Putamen (tissue), 1 donor: ENCODE measurements at regions not wholly inside any gene's neighbourhood (a gene's known extent, or its start where the extent isn't known, plus 50 kb on each side); places are given as distances from the start of the nearest gene placed in this dataset.

Experiments used
- DNase-seq: peaks from one replicate; pipeline ENCODE4 v3.0.0-alpha.2; 2016; ENCODE audit warnings: low spot score

- DNase-seq, result peak; percentile 33
These were observed 196.9 kb upstream of the BANK1 start for GRCh38 chr4:101593666-101594065.

- no peak for DNase-seq
These were observed 206.2 kb upstream of the BANK1 start for GRCh38 chr4:101584306-101584705.

DNA sequence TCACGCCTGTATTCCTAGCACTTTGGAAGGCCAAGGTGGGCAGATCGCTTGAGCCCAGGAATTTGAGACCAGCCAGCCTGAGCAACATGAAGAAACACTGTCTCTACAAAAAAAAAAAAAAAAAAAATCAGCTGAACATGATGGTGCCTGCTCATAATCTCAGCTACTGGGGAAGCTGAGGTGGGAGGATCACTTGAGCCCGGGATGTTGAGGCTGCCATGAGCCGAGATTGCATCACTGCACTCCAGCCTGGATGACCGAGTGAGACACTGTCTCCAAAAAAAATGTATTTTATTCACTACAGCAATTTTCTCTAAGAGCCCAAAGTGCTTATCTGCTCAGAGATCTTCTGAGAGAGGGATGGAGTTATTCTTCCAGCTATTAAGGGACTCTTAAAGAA lies 215.8 kb upstream of the PPP3CA start:
- no peak for DNase-seq

DNA sequence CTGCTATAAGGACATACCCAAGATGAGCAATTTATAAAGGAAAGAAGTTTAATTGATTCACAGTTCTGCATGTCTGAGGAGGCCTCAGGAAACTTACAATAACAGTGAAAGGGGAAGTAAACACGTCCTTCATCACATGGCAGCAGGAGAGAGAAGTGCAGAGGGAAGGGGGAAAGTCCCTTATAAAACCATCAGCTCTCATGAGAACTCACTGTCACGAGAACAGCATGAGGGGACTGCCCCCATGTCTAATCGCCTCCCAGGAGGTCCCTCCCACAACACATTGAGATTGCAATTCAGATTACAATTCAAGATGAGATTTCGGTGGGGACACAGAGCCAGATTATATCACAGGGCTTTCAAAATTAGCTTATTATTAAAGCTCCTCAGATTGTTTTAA lies 209.5 kb upstream of the PPP3CA start:
- DNase-seq, result no peak

GRCh38 chr4:101555341-101555880 lies 208.1 kb upstream of the PPP3CA start:
- no peak for DNase-seq

DNA sequence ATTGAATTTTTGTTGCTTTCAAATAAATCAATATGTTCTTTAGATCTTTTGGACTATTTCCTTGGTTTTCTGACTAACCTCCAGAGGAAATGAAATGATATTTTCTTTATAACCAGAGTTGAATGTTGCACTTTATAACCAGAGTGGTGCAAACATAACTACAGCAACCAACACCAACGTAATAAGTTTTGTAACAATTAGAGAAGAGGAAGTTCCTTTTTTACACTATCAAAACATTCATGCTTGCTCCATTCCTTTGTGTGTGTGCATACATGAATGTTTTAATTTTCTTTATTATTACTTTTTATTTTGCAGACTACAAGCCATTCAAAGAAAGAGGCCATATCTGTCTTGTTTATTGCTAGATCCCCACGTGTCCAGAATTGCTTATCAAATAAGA lies 193.0 kb upstream of the PPP3CA start:
- no peak for DNase-seq

GRCh38 chr4:101528526-101528925 lies 181.2 kb upstream of the PPP3CA start:
- no peak for DNase-seq

DNA sequence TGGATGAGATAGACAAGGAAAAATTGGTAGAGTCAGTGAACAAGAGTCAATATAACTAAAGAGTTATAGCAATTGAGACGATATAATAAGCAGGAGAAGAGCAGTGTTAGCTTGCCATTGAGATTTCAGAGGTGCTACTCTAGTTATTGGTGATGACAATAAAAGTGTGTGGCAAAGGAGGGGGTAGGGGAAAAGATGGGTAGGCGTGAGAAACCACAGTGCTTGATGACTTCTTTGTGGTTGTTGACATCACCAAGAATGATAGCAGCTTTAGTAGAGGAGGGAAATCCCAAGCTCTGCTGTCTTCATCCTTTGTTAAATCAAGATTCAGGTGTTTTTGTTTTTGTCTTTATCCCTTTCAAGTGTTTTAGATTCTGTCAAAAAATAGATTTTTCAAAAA lies 179.9 kb upstream of the PPP3CA start:
- DNase-seq, result no peak

- no peak for DNase-seq
These were observed 168.2 kb upstream of the PPP3CA start for GRCh38 chr4:101515566-101515965.

DNA sequence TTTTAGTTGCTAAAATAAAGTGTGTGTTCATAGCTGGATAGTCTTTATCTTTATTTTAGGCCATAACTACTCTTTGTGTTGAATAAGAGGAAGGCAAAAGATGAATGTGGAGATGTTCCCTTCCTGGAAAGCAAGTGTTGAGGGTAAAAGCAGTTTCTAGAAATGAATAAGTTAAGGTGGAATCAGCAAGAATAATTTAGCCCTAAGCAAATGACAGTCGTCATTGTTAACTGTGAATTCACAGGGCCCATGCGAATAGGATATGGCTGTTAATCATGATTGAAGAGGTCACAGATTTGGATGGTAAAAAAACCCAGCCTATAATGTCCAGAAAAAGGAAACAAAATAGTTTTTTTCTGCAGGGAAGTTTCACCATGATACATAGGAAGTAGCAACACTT lies 167.8 kb upstream of the PPP3CA start:
- DNase-seq, result no peak

GRCh38 chr4:101512416-101512815 lies 165.1 kb upstream of the PPP3CA start:
- no peak for DNase-seq

DNA sequence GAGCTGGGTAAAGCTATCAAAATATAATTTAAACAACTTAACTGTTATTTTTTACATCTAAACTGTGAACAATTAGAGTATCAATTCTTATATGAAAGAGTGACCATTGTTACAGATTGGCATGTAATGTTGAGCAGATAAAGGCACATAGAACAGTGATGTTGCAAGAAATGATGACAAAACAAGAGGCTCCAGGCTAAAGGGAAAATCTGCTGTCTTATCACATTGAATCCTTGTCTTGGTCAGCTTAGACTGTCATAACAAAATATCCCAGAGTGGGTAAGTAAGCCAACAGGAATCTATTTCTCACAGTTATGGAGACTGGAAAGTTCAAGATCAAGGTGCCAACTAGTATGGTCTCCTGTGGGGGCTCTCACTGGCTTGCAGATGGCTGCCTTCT lies 154.1 kb upstream of the PPP3CA start:
- no peak for DNase-seq

DNA sequence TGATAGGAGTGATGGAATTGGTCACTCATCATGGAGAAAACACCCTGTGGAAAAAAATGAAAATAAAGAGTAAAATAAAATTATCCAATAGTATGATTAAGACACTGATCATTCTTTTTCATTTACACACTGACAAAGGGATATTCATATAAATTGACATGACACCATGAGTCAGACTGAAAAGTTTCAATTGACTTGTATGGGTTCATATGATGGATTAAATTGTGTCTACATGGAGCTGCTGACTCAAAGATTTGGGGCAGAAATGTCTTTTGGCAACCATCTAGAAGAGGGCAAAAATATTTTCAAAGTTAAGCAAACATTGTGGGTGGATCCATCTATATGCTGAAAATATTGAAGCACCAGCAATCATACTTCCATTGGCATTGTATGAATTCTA lies 153.4 kb upstream of the PPP3CA start:
- no peak for DNase-seq

- no peak for DNase-seq
These were observed 127.9 kb upstream of the PPP3CA start for GRCh38 chr4:101475246-101475645.

DNA sequence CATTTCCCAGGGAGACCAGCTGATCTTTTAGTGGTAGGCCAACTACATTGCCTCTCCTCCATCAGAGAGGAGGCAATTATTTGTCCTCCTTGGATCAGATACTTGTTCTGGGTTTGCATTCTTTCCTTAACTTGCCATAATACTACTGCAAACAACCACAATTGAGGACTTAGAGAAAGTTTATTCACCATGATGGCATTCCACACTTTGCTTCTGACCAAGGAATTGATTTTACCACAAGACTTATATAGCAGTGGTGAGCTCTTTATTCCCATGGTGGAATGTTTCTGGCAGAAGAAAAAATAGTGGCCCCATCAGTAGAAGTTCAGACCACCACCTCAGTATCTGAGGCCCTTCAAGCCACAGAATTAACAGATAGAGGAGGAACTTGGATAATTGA lies 123.9 kb upstream of the PPP3CA start:
- DNase-seq, result no peak

- DNase-seq, result no peak
These were observed 117.3 kb upstream of the PPP3CA start for GRCh38 chr4:101464596-101464995.

DNA sequence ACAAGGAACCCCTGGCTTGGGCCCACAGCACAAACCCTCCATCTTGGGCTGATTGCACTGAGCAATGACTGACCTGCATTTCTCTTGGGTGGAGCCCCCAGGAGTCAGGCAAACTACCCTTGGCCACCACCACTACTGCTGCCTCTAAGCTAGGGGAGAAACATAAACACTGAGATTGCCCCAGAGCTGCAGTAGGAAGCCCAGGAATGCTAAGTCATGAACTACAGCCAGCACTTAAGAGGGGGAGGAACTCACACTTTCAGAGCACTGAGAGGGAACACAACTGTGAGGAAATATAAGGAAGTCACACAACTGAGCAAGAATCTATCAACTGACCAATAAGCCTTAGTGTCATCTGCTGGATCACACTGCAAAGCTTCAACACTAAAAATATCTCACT lies 111.6 kb upstream of the PPP3CA start:
- DNase-seq, result no peak

DNA sequence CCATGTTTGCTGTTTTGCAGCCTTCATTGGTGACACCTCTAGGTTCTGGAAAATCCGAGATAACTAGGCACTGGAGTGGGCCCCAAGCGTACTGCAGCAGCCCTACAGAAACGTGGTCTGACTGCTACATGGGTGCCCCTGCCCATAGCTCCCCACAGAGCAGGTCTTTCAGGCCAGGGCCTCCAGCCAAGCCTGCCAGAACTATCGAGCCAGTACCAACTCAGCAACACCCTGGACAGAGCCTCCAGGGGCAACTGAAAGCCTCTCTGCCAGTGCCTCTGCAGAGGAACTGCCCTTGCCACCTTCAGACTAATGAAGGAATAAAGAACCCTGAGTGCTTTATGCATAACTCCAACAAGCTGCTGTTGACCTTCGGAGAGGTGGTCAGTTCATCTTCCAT lies 111.1 kb upstream of the PPP3CA start:
- no peak for DNase-seq

DNA sequence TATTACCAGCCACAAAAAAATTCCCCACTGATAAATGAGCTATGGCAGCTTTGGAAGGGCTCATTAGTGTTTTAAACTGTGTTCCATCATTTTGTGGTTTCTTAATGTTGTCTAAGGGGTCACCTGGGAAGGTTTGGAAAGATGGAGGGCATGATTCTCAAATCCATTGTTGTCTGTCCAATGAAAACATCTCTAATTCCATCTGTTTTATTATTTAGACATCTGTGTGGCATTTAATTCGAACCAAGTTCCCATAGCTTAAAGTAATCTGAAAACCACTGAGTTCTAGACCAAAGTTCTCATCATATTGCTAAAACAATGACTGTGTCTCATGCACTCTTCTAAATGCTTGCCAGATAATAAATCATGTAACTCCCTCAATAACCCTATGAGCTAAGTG lies 103.8 kb upstream of the PPP3CA start:
- no peak for DNase-seq

DNA sequence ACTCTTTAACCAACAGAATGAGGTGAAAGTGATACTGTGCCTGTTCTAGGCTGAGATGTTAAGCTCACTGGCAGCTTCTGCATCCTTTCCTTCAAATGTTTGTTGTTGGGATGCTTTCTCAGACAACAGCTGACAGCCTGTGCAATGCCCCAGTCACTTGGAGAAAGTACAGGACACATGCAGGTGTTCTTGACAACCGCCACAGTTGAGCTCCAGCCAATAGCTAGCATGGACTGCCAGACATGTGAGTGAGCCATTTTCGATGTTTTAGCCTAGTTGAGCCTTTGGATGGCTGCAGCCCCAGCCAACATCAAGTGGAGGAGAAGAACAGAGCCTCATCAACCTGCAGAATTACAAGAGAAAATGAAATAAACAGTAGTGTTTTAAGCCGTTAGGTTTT lies 94.1 kb upstream of the PPP3CA start:
- no peak for DNase-seq

DNA sequence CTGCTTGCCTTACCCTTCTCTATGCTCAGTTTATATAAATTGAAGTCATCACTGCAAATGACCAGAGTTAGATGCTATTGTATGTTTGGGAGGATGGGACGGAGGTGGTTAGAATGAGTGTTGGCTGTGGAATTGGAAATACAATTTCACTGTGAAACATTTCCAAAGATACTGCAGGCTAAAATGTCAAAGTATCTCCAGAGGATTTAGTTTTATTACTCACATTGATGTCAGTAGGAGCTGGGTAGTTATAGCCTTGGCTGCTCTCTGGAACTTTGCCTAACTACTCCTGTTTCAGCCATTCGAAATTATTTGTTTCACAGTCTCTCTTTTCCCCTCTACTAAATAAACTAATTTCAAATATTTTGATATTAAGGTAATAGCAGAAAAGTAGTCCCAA lies 92.6 kb upstream of the PPP3CA start:
- DNase-seq, result no peak

GRCh38 chr4:101421386-101421785 lies 74.1 kb upstream of the PPP3CA start:
- DNase-seq, result no peak

DNA sequence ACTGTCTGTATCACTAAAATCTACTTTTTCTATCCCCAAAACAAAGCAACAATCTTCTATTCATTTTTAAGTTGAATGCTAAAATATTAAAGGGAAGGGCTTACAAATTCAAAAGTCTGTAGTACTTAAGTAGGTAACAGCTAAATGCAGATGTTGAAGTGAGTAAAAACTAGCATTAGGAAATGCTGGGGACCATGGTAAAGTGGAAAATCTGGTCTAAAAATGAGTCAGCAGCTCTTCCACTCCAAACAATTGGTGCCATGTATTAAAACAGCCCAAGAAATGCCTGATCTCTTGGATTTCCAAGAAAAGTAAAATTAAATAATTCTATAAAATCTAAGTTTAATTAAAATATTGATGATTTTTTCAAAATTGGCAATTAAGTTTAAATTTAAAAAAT lies 73.3 kb upstream of the PPP3CA start:
- DNase-seq, result no peak

DNA sequence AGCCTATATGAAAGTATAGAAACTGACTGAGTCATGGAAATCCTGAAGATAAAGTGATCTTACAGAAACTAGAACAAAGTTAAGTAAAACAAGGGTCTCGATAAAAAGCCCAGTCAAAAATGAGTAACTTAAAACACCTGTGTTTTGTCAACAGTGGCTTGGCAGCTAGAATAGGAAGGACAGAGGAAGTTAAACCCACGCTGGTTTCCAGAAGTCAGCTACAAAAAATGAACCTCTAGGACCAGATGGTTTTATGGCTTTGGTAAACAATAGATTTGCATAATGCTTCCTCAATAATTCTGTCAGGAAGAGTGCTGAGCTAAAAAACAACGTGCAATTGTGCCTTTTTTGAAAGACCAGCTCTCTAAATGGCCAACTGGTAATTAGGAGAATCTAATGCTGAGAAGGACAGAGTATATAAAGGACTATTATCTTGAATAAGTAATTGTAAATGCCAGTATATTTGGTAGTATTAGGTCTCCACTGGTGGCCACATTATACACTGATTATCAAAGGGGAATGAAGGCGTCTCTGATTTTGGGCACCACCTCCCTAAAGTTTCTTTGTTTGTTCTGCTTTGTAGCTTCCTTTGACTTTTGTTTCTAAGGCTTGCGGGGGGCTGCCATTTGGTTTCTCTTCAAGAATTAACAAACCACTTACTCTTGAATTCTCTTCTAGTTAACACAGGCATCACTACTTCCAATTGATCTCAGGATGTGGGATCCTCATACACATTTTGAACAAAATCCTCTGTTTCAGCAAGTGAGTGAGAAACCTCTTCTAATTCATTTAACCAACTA lies 72.2 kb upstream of the PPP3CA start:
- no peak for DNase-seq
